ENCODE measurements at regions not wholly inside any gene's neighbourhood (a gene's known extent, or its start where the extent isn't known, plus 50 kb on each side); places are given as distances from the start of the nearest gene placed in this dataset.

GRCh38 chr5:50963971-50964745, 297.7 kb downstream of the PARP8 start:
- TF ChIP-seq EZH2 (IDR thresholded peaks at IDR 0.05; ENCODE audit: borderline replicate concordance, low read length) = no peak
- TF ChIP-seq CTCF (IDR thresholded peaks at IDR 0.05; ENCODE audit: low read length) = no peak
